A549 (cell line): ENCODE measurements at regions not wholly inside any gene's neighbourhood (a gene's known extent, or its start where the extent isn't known, plus 50 kb on each side); places are given as distances from the start of the nearest gene placed in this dataset.

Experiments used
- ATAC-seq, 2 experiments: fragments of 200-7000 bp in 1 of 2; fragments of >200 bp in 1 of 2; cut with Nextera tagmentation in 1 of 2; cut with Tn5 transposase in 1 of 2; 3 replicates each; pipeline versions ENCODE4 v1.8.0 to v1.9.1; 2018 to 2020; ENCODE audit warnings: mild to moderate bottlenecking in 1 of 2, moderate library complexity in 1 of 2
- CTCF ChIA-PET: fragments of 300-600 bp; sonication (Branson Sonifier 250); formaldehyde crosslinking; extraction: SDS; loops from one replicate; lab custom pipeline; 2021; ENCODE audit warnings: antibody characterized with exemption, inconsistent platforms; lab: Yijun Ruan, JAX
- POLR2A ChIA-PET: fragments of 350-600 bp; formaldehyde crosslinking; extraction: SDS; loops from one replicate; lab custom pipeline; 2021; ENCODE audit warnings: antibody characterized with exemption, inconsistent platforms; lab: Yijun Ruan, JAX
- DNase-seq, 2 experiments: peaks; one replicate each; pipeline versions ENCODE4 v3.0.0 to v3.0.0-alpha.2; 2011 to 2016; ENCODE audit warnings: low read depth in 1 of 2, low spot score in 1 of 2
- FAIRE-seq: peaks from 2 replicates; lab custom pipeline; 2011; peaks lifted over from hg19 to GRCh38; lab: Jason Lieb, UNC
- H3K27ac ChIP-seq, 2 experiments: fragments of >200 bp; sonication (Bioruptor Twin); formaldehyde crosslinking; 3 replicates each; pipeline ENCODE4 v1.5.1; 2016 to 2017
- H3K4me1 ChIP-seq: fragments of >200 bp; sonication (Bioruptor Twin); formaldehyde crosslinking; 3 replicates; pipeline ENCODE4 v1.6.1; 2016
- H3K4me2 ChIP-seq: fragments of >200 bp; sonication (Bioruptor Twin); formaldehyde crosslinking; 3 replicates; pipeline ENCODE4 v1.6.1; 2016
- H3K4me3 ChIP-seq: fragments of >200 bp; sonication (Bioruptor Twin); formaldehyde crosslinking; 3 replicates; pipeline ENCODE4 v1.5.1; 2016
- H3K9me3 ChIP-seq: fragments of >200 bp; sonication (Bioruptor Twin); formaldehyde crosslinking; 3 replicates; pipeline ENCODE4 v1.6.1; 2016
- CBX2 ChIP-seq: fragments of 200-600 bp; sonication (generic); IDR thresholded peaks from 2 replicates; pipeline ENCODE4 v1.6.1; 2016; ENCODE audit warnings: low read depth, mild to moderate bottlenecking, borderline replicate concordance
- CHD2 ChIP-seq: fragments of 150-350 bp; IDR thresholded peaks from 2 replicates; pipeline ENCODE4 v1.6.1; 2014; ENCODE audit warnings: low read length; ENCODE audit not compliant: partially characterized antibody
- CHD4 ChIP-seq: fragments of 200-600 bp; sonication (generic); IDR thresholded peaks from 2 replicates; pipeline ENCODE4 v1.6.1; 2016; ENCODE audit warnings: antibody characterized with exemption, mild to moderate bottlenecking, borderline replicate concordance
- E2F6 ChIP-seq: IDR thresholded peaks from 2 replicates; pipeline ENCODE4 v1.6.1; 2012; ENCODE audit warnings: low read depth, borderline replicate concordance
- EHF ChIP-seq: fragments of 250-450 bp; sonication (Bioruptor Pico); IDR thresholded peaks from 2 replicates; pipeline ENCODE4 v1.5.0; 2020; ENCODE audit warnings: mild to moderate bottlenecking
- EP300 ChIP-seq, 2 experiments: fragments of >200 bp; sonication (Bioruptor Twin); formaldehyde crosslinking; IDR thresholded peaks; 2 replicates in 1 of 2; 3 replicates in 1 of 2; pipeline ENCODE4 v1.6.1; 2016 to 2017
- GATA3 ChIP-seq: IDR thresholded peaks from 2 replicates; pipeline ENCODE4 v1.6.1; 2012; ENCODE audit warnings: borderline replicate concordance
- HEYL ChIP-seq: fragments of 250-450 bp; sonication (Bioruptor Pico); IDR thresholded peaks from 2 replicates; pipeline ENCODE4 v1.8.0; 2021; ENCODE audit warnings: mild to moderate bottlenecking, moderate library complexity
- JUNB ChIP-seq: fragments of >200 bp; sonication (Bioruptor Twin); formaldehyde crosslinking; IDR thresholded peaks from 2 replicates; pipeline ENCODE4 v1.6.1; 2016
- KDM1A ChIP-seq: fragments of 200-600 bp; sonication (generic); IDR thresholded peaks from 2 replicates; pipeline ENCODE4 v1.6.1; 2016; ENCODE audit warnings: low read depth, mild to moderate bottlenecking
- MAFK ChIP-seq: fragments of 450-650 bp; IDR thresholded peaks from 2 replicates; pipeline ENCODE4 v1.6.1; 2014; ENCODE audit not compliant: partially characterized antibody
- MAX ChIP-seq: IDR thresholded peaks from 2 replicates; pipeline ENCODE4 v1.6.1; 2012
- MYC ChIP-seq: IDR thresholded peaks from 2 replicates; pipeline ENCODE4 v1.6.1; 2012; ENCODE audit warnings: mild to moderate bottlenecking, inconsistent platforms, low read length, improper control_type of control experiment, borderline replicate concordance
- NFE2L2 ChIP-seq: fragments of 150-350 bp; conservative IDR thresholded peaks from 2 replicates; pipeline ENCODE4 v1.6.1; 2014; ENCODE audit warnings: low read length
- NR3C1 ChIP-seq: fragments of >200 bp; sonication (Bioruptor Twin); formaldehyde crosslinking; IDR thresholded peaks from 3 replicates; pipeline ENCODE4 v1.6.1; 2017
- RARB ChIP-seq: fragments of 250-450 bp; sonication (Bioruptor Pico); IDR thresholded peaks from 2 replicates; pipeline ENCODE4 v1.8.0; 2021; ENCODE audit warnings: mild to moderate bottlenecking, moderate library complexity
- RCOR1 ChIP-seq: fragments of 150-350 bp; IDR thresholded peaks from 2 replicates; pipeline ENCODE4 v1.6.1; 2014; ENCODE audit warnings: antibody characterized with exemption, low read length, low read depth
- RNF2 ChIP-seq: fragments of 200-600 bp; sonication (generic); IDR thresholded peaks from 2 replicates; pipeline ENCODE4 v1.6.1; 2016; ENCODE audit warnings: low read depth, mild to moderate bottlenecking, antibody characterized with exemption, moderate library complexity, borderline replicate concordance
- SREBF2 ChIP-seq: fragments of 450-650 bp; IDR thresholded peaks from 2 replicates; pipeline ENCODE4 v1.6.1; 2014; ENCODE audit warnings: mild to moderate bottlenecking, moderate library complexity
- TFCP2L1 ChIP-seq: fragments of 250-450 bp; sonication (Bioruptor Pico); IDR thresholded peaks from 2 replicates; pipeline ENCODE4 v1.5.0; 2021; ENCODE audit warnings: mild to moderate bottlenecking
- TP53 ChIP-seq: fragments of 250-450 bp; sonication (Bioruptor Pico); IDR thresholded peaks from 2 replicates; pipeline ENCODE4 v1.5.0; 2021; ENCODE audit warnings: mild to moderate bottlenecking, moderate library complexity
- USF2 ChIP-seq: fragments of 450-650 bp; IDR thresholded peaks from 2 replicates; pipeline ENCODE4 v1.6.1; 2014; ENCODE audit warnings: antibody characterized with exemption
- ZC3H11A ChIP-seq: fragments of 450-650 bp; IDR thresholded peaks from 2 replicates; pipeline ENCODE4 v1.6.1; 2014; ENCODE audit warnings: antibody characterized with exemption, mild to moderate bottlenecking
- ZSCAN20 ChIP-seq: fragments of 250-450 bp; sonication (Bioruptor Pico); IDR thresholded peaks from 2 replicates; pipeline ENCODE4 v1.8.0; 2022; ENCODE audit warnings: mild to moderate bottlenecking, moderate library complexity
- WGBS: methylation state at CpG from one replicate; pipeline ENCODE4 v1.1.6; 2017; ENCODE audit errors: missing lambda C conversion rate; 5-methylcytosine and 5-hydroxymethylcytosine counted together
- TF ChIP-seq, protein P1 (sequence below): fragments of >200 bp; sonication (Bioruptor Twin); formaldehyde crosslinking; IDR thresholded peaks from 3 replicates; pipeline ENCODE4 v1.6.1; 2016
- TF ChIP-seq, protein P2 (sequence below): fragments of >200 bp; sonication (Bioruptor Twin); formaldehyde crosslinking; IDR thresholded peaks from 2 replicates; pipeline ENCODE4 v1.6.1; 2016
- TF ChIP-seq, protein P3 (sequence below): fragments of 250-450 bp; sonication (Bioruptor Pico); IDR thresholded peaks from 2 replicates; pipeline ENCODE4 v1.5.0; 2020; ENCODE audit warnings: low read depth, mild to moderate bottlenecking, moderate library complexity

DNA sequence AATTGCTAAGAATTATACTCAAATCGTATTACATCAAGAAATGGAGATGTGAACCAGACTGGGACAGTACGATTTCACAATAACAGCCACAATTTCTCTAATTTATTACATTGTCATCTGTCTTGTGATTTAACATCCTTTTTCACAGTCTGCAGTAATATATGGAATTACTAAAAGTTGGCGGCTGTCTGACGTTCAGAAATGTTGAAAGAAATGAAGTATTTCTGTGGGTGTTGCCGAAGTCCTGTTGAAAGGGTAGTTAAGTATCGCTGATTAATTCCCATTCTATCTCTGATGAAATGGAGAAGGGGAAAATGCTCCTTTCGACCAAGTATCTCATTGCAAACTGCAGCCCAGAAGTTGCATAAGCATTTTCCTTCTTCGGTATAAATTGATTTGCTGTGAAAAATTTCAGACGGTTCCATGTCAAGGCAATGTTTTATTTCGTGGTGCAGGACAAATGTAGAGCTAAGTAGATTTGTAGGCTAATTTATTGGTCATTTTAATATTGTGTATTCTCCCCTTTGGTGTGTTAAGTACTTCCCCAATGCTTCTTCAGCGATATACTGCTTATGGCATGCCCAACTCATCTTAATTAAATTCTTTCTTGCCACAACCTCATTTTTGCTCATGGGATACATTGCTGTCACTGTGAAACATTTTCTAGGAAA, 775.2 kb upstream of the RBFOX1 start:
- H3K4me3 ChIP-seq: no peak overlapping the region
- H3K9me3 ChIP-seq: no peaks in the 10 kb centered on the region
- DNase-seq (no peak), FAIRE-seq (no peak), ATAC-seq (no peak)
- H3K27ac ChIP-seq: no peak overlapping the region
- ChIA-PET POLR2A (no interaction called here), CTCF (no interaction called here)
- no peak for TF ChIP-seq MAFK
- no peak for TF ChIP-seq NR3C1
- no peak for TF ChIP-seq NFE2L2
- no peaks in the 10 kb centered on the region for H3K4me1 ChIP-seq
- WGBS: 28% methylated on average over 11 of the region's 11 CpGs
- no peak overlapping the region for H3K4me2 ChIP-seq

DNA sequence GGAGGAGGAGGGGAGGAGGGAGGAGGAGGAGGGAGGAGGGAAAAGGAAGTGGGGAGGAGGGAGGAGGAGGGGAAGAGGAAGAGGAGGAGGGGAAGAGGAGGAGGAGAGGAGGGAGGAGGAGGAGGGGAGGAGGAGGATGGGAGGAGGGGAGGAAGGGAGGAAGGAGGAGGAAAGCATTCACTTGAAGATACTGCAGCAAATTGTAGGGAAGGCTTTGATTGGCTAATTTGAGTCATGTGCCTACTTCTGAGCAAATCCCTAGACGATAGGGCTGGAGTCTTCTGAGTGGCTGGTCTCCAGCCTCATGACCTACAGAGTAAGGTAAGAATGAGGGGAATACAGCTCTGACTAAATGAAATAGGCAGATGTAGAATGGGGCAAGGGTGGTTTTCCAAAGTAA, 783.2 kb upstream of the RBFOX1 start:
- Histone ChIP-seq H3K27ac (no peak overlapping the region), H3K4me3 (no peak overlapping the region), H3K4me1 (no peaks in the 10 kb centered on the region), H3K9me3 (no peaks in the 10 kb centered on the region), H3K4me2 (no peak overlapping the region)
- FAIRE-seq (no peak), ATAC-seq (no peak), DNase-seq (no peak)
- CTCF ChIA-PET: no interaction called here
- WGBS: 0% methylated on average over 1 of the region's 1 CpG
- TF ChIP-seq JUNB: no peak
- no peak for TF ChIP-seq NR3C1
- TF ChIP-seq ZSCAN20 (CRISPR knock-in tag): no peak
- no peak for TF ChIP-seq RCOR1
- TF ChIP-seq GATA3: no peak
- TF ChIP-seq HEYL (CRISPR knock-in tag): no peak
- TF ChIP-seq, protein P1, sequence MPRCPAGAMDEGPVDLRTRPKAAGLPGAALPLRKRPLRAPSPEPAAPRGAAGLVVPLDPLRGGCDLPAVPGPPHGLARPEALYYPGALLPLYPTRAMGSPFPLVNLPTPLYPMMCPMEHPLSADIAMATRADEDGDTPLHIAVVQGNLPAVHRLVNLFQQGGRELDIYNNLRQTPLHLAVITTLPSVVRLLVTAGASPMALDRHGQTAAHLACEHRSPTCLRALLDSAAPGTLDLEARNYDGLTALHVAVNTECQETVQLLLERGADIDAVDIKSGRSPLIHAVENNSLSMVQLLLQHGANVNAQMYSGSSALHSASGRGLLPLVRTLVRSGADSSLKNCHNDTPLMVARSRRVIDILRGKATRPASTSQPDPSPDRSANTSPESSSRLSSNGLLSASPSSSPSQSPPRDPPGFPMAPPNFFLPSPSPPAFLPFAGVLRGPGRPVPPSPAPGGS: no peak
- TF ChIP-seq, protein P2, sequence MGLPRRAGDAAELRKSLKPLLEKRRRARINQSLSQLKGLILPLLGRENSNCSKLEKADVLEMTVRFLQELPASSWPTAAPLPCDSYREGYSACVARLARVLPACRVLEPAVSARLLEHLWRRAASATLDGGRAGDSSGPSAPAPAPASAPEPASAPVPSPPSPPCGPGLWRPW: no peak
- TF ChIP-seq TP53 (CRISPR knock-in tag): no peak
- TF ChIP-seq CHD2: no peak
- TF ChIP-seq, protein P3, sequence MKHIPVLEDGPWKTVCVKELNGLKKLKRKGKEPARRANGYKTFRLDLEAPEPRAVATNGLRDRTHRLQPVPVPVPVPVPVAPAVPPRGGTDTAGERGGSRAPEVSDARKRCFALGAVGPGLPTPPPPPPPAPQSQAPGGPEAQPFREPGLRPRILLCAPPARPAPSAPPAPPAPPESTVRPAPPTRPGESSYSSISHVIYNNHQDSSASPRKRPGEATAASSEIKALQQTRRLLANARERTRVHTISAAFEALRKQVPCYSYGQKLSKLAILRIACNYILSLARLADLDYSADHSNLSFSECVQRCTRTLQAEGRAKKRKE (CRISPR knock-in tag): no peak
- TF ChIP-seq TFCP2L1 (CRISPR knock-in tag): no peak
- no peak for TF ChIP-seq RNF2
- TF ChIP-seq EP300 (IDR thresholded peaks at IDR 0.05): no peak
- no peak for TF ChIP-seq KDM1A
- POLR2A ChIA-PET: no interaction called here

GRCh38 chr16:6548507-6548906, 784.1 kb upstream of the RBFOX1 start:
- no peak overlapping the region for H3K27ac ChIP-seq
- H3K4me1 ChIP-seq: no peaks in the 10 kb centered on the region
- no peaks in the 10 kb centered on the region for H3K9me3 ChIP-seq
- DNase-seq (no peak), ATAC-seq (no peak), FAIRE-seq (no peak)
- CTCF ChIA-PET: interaction anchor here (1.2 kb wide), 1 partner anchor 10 kb away, joined by 4 read pairs; no protein-coding TSS in a partner anchor
- POLR2A ChIA-PET: no interaction called here
- TF ChIP-seq ZSCAN20 (CRISPR knock-in tag): no peak
- TF ChIP-seq ZC3H11A: no peak
- TF ChIP-seq RARB (CRISPR knock-in tag): no peak
- no peak for TF ChIP-seq SREBF2
- no peak for TF ChIP-seq CBX2
- no peak for TF ChIP-seq EP300 (IDR thresholded peaks at IDR 0.05)
- no peak for TF ChIP-seq CHD4
- no peak for TF ChIP-seq EHF
- TF ChIP-seq TP53 (CRISPR knock-in tag): no peak
- TF ChIP-seq USF2: no peak
- TF ChIP-seq KDM1A: no peak
- TF ChIP-seq E2F6: no peak
- TF ChIP-seq MYC: no peak
- no peak for TF ChIP-seq JUNB
- no peak for TF ChIP-seq MAX
- 51% methylated on average over 11 of the region's 11 CpGs for WGBS
- H3K4me3 ChIP-seq: no peak overlapping the region
- H3K4me2 ChIP-seq: no peak overlapping the region
